ENCODE measurements at regions not wholly inside any gene's neighbourhood (a gene's known extent, or its start where the extent isn't known, plus 50 kb on each side); places are given as distances from the start of the nearest gene placed in this dataset.

DNA sequence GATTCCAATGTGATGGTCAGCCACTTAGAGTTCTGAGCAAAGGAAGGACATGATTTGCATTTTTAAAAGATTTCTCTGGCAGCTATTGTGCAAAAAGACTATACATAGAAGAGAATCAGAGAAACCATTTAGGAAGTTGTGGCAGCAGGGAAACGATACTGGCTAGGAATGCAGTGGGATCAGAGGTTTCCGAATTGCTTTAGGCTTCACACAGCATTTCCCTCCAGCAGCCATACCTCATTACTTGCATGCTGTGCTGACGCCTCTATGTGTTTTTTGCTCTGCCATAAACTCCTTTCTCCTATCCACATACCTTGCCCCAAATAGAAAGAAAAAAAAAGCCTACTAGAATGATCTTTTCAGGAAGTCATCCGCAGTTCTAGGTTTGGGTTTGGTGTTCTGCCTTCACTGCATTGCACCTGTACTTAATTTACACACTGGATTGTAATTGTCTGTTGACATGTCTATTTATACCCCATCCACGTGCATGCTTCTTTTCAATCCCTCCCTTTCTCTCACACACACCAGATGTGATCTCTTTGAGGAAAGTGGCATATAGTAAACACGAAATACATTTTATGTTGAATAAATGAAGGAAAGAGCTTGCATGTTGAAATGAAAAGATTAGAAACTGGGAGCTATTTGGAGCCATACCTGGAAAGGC lies 860.3 kb upstream of the SEMA6D start:
- TF ChIP-seq CTCF (IDR thresholded peaks at IDR 0.05; ENCODE audit: insufficient read depth, low read depth, low read length): no peak
- no peak for TF ChIP-seq EZH2 (IDR thresholded peaks at IDR 0.05; ENCODE audit: insufficient read depth, low read length)

All from astrocyte (in vitro differentiated cells and primary cell).